ENCODE measurements at regions not wholly inside any gene's neighbourhood (a gene's known extent, or its start where the extent isn't known, plus 50 kb on each side); places are given as distances from the start of the nearest gene placed in this dataset.
A peak's percentile ranks its signal among the peaks of the same experiment; 100 is the strongest.

DNA sequence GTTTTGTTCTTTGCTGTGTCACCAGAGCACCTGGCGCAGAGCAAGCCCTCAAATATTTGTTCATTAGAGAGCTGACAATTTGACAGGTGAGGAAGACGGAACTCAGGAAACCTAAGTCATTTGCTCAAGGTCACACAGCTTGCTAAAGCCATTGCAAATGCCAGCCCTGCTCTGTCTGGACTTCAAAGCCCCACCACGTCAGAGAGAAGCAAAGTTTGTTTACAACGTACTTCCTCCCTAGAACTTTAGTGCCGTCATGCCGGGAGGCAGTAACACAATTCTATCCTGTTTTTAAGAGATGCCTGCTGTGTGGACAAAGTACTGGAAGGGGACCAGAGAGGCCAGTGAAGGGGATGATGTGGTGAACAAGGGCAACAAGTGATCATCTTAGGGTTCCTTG, 216.6 kb upstream of the PRICKLE2 start:
- Mint-ChIP-seq H3K27ac (ENCODE audit: low read depth, unreplicated experiment) (no peak overlapping the region), H3K27me3 (ENCODE audit: insufficient read depth, unreplicated experiment) (peaks cover 12% of the 10 kb centered on the region), H3K4me3 (ENCODE audit: unreplicated experiment) (no peak overlapping the region), H3K9me3 (ENCODE audit: unreplicated experiment) (no peaks in the 10 kb centered on the region), H3K4me1 (ENCODE audit: insufficient read depth, unreplicated experiment) (no peaks in the 10 kb centered on the region), H3K36me3 (ENCODE audit: insufficient read depth, unreplicated experiment) (no peaks in the 10 kb centered on the region)
- intact Hi-C loops (cut with micrococcal nuclease), result no loop called here
- POLR2A ChIA-PET, result no interaction called here
- TF ChIP-seq, protein P1, sequence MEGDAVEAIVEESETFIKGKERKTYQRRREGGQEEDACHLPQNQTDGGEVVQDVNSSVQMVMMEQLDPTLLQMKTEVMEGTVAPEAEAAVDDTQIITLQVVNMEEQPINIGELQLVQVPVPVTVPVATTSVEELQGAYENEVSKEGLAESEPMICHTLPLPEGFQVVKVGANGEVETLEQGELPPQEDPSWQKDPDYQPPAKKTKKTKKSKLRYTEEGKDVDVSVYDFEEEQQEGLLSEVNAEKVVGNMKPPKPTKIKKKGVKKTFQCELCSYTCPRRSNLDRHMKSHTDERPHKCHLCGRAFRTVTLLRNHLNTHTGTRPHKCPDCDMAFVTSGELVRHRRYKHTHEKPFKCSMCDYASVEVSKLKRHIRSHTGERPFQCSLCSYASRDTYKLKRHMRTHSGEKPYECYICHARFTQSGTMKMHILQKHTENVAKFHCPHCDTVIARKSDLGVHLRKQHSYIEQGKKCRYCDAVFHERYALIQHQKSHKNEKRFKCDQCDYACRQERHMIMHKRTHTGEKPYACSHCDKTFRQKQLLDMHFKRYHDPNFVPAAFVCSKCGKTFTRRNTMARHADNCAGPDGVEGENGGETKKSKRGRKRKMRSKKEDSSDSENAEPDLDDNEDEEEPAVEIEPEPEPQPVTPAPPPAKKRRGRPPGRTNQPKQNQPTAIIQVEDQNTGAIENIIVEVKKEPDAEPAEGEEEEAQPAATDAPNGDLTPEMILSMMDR (IDR thresholded peaks at IDR 0.05; ENCODE audit: unreplicated experiment), result no peak
- DNase-seq (ENCODE audit: unreplicated experiment), result no peak
- no TSS peak for BruUV-seq (replicated peaks)
- CTCF ChIA-PET, result interaction anchor here (0.5 to 3.2 kb wide), 2 partner anchors 22 to 36 kb away, joined by 3 to 13 read pairs; no protein-coding TSS in a partner anchor

DNA sequence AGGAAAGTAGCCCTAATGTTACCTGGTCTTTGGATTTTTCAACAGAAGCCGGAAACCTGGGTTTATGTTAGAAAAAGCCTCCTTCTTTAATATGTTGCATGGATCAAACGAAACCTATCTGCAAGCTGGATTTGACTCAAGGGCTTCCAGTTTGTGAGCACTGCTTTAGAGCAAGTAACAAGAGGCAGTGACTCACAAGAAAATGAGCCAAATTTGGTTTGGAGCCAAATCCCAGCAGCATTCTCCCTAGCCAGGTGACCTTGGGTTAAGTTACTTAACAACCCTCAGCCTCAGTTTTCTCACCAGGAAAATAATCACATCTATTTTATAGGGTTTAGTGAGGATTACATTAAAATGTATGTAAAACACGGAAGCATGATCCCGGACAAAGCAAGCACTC, 215.2 kb upstream of the PRICKLE2 start:
- H3K27ac Mint-ChIP-seq (ENCODE audit: low read depth, unreplicated experiment), result no peak overlapping the region
- H3K4me1 Mint-ChIP-seq (ENCODE audit: insufficient read depth, unreplicated experiment), result no peaks in the 10 kb centered on the region
- H3K4me3 Mint-ChIP-seq (ENCODE audit: unreplicated experiment), result no peak overlapping the region
- peak; percentile 95 for DNase-seq (ENCODE audit: unreplicated experiment)
- no TSS peak for BruUV-seq (replicated peaks)
- ChIA-PET POLR2A (interaction anchor here (0.7 to 0.9 kb wide), 4 partner anchors 8 to 91 kb away, joined by 3 to 5 read pairs (median 4); no protein-coding TSS in a partner anchor), CTCF (interaction anchor here (0.7 to 3.2 kb wide), 5 partner anchors 13 to 410 kb away, joined by 3 to 13 read pairs (median 5); no protein-coding TSS in a partner anchor)
- TF ChIP-seq, protein P1 (IDR thresholded peaks at IDR 0.05; ENCODE audit: unreplicated experiment), result no peak
- H3K27me3 Mint-ChIP-seq (ENCODE audit: insufficient read depth, unreplicated experiment), result peaks cover 12% of the 10 kb centered on the region
- no peaks in the 10 kb centered on the region for H3K36me3 Mint-ChIP-seq (ENCODE audit: insufficient read depth, unreplicated experiment)
- intact Hi-C loops (cut with micrococcal nuclease), result no loop called here
- H3K9me3 Mint-ChIP-seq (ENCODE audit: unreplicated experiment), result no peaks in the 10 kb centered on the region

DNA sequence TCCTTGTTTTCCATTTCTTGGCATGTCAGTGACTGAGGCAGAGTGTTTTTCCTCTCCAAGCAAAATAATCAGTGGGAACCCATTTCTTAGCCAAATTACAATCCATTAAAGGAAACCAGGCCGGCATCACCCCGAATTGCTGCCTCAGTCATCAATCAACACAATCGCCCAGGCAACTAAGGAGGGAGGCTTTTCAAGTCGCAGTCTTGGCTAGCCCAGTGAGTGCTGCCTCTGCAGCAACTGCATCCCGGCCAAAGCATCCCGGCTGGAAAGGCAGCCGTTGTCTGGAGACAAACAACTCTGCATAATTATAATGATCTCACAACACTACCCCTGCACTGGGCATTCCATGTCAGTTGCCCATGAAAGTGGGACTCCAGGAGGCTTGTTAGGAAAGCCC, 213.5 kb upstream of the PRICKLE2 start:
- peaks cover 10% of the 10 kb centered on the region for H3K9me3 Mint-ChIP-seq (ENCODE audit: unreplicated experiment)
- DNase-seq (ENCODE audit: unreplicated experiment), result no peak
- ChIA-PET POLR2A (interaction anchor here (0.8 to 1.0 kb wide), 2 partner anchors 20 to 731 kb away, joined by 3 read pairs; no protein-coding TSS in a partner anchor), CTCF (interaction anchor here (0.6 to 3.2 kb wide), 6 partner anchors 12 to 408 kb away, joined by 4 to 13 read pairs (median 4); no protein-coding TSS in a partner anchor)
- no peaks in the 10 kb centered on the region for H3K36me3 Mint-ChIP-seq (ENCODE audit: insufficient read depth, unreplicated experiment)
- no peak overlapping the region for H3K27ac Mint-ChIP-seq (ENCODE audit: low read depth, unreplicated experiment)
- BruUV-seq (replicated peaks), result no TSS peak
- no peak overlapping the region for H3K4me3 Mint-ChIP-seq (ENCODE audit: unreplicated experiment)
- TF ChIP-seq, protein P1 (IDR thresholded peaks at IDR 0.05; ENCODE audit: unreplicated experiment), result no peak
- H3K4me1 Mint-ChIP-seq (ENCODE audit: insufficient read depth, unreplicated experiment), result no peaks in the 10 kb centered on the region
- H3K27me3 Mint-ChIP-seq (ENCODE audit: insufficient read depth, unreplicated experiment), result peaks cover 12% of the 10 kb centered on the region
- intact Hi-C loops (cut with micrococcal nuclease), result no loop called here

DNA sequence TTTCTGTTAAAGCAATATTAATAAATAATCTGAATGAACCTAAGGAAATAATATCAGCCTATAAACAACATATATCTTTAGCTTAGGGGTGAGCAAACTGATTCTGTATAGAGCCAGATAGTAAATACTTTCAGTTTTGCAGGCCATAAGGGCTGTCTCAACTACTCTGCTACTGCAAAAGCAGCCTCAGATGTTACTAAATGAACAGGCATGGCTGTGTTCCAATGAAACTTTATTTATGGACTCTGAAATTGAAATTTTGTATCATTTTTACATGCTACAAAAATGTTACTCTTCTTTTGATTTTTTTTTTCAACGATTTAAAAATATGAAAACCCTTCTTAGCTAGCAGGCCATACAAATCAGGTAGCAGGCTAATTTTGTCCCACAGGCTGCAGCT, 212.8 kb upstream of the PRICKLE2 start:
- Mint-ChIP-seq H3K27ac (ENCODE audit: low read depth, unreplicated experiment) (no peak overlapping the region), H3K36me3 (ENCODE audit: insufficient read depth, unreplicated experiment) (no peaks in the 10 kb centered on the region), H3K4me3 (ENCODE audit: unreplicated experiment) (no peak overlapping the region), H3K4me1 (ENCODE audit: insufficient read depth, unreplicated experiment) (no peaks in the 10 kb centered on the region), H3K27me3 (ENCODE audit: insufficient read depth, unreplicated experiment) (peaks cover 8% of the 10 kb centered on the region), H3K9me3 (ENCODE audit: unreplicated experiment) (peaks cover 12% of the 10 kb centered on the region)
- DNase-seq (ENCODE audit: unreplicated experiment), result no peak
- intact Hi-C loops (cut with micrococcal nuclease), result no loop called here
- ChIA-PET POLR2A (interaction anchor here (0.8 kb wide), 1 partner anchor 11 kb away, joined by 5 read pairs; no protein-coding TSS in a partner anchor), CTCF (interaction anchor here (0.6 to 1.9 kb wide), 7 partner anchors 11 to 415 kb away, joined by 3 to 6 read pairs (median 4); partner anchors contain the start of gene PSMD6)
- TF ChIP-seq, protein P1 (IDR thresholded peaks at IDR 0.05; ENCODE audit: unreplicated experiment), result no peak
- BruUV-seq (replicated peaks), result no TSS peak
